ENCODE measurements at regions not wholly inside any gene's neighbourhood (a gene's known extent, or its start where the extent isn't known, plus 50 kb on each side); places are given as distances from the start of the nearest gene placed in this dataset.
"Not testable (repeated sequence)": the region's sequence is repeated elsewhere in the genome, so short reads cannot be mapped to it uniquely, and the experiment has no call there.

DNA sequence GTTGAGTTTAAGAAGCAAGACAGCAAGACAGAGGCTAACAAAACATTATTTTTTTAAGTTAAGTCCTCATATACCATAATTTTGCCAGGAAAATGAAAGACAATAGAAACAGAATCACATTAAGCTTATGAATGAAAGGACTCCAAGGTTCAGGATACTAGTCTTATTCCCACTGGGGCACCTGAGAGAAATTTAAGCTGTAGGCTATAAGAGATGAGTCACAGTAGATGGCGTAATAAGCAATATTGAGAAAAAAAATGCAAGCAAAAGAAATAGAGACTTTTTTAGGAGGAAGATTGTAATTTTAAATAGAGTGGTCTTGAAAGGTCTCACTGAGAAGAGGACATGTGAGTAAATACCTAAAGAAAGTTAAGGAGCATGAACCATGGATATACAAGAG, 57.1 kb upstream of the KIF2B start:
- no peaks in the 10 kb centered on the region for H3K27me3 Mint-ChIP-seq (ENCODE audit: low read depth)
- CTCF ChIA-PET: no interaction called here

GRCh38 chr17:53765129-53765528, 57.6 kb upstream of the KIF2B start:
- no peaks in the 10 kb centered on the region for H3K36me3 Mint-ChIP-seq (ENCODE audit: low read depth)
- no peaks in the 10 kb centered on the region for H3K27me3 Mint-ChIP-seq (ENCODE audit: low read depth)
- DNase-seq: no peak
- no peaks in the 10 kb centered on the region for H3K4me1 Mint-ChIP-seq (ENCODE audit: low read depth)
- H3K4me3 Mint-ChIP-seq: no peak overlapping the region
- CTCF ChIA-PET: no interaction called here
- H3K9me3 Mint-ChIP-seq: peaks cover 9% of the 10 kb centered on the region
- intact Hi-C loops (cut with micrococcal nuclease): no loop called here
- H3K27ac Mint-ChIP-seq: no peak overlapping the region

More for the DNA sequence above, 57.1 kb upstream of the KIF2B start:
- Mint-ChIP-seq H3K36me3 (ENCODE audit: low read depth) (no peaks in the 10 kb centered on the region), H3K4me1 (ENCODE audit: low read depth) (no peaks in the 10 kb centered on the region), H3K4me3 (no peak overlapping the region), H3K9me3 (peaks cover 9% of the 10 kb centered on the region), H3K27ac (no peak overlapping the region)
- intact Hi-C loops (cut with micrococcal nuclease): no loop called here
- DNase-seq: no peak

DNA sequence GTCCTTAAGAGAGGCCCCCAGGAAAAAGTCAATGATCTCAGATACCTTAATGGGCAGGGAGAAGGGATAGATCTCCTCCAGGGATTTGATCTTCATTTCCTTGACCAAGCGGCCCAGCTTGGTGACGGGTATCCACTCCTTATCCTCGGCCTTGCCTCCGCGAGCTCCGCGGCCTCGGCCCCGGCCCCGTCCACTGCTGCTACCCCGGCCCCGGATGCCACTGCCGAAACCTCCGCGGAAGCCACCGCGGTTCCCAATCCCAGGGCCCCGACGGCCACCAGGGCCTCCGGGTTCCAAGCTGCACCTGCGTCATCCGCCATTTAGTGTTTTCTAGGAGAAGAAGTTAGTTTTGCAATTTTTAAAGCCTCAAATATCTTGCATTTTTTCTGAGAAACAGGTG, 65.2 kb upstream of the KIF2B start:
- H3K9me3 Mint-ChIP-seq: no peaks in the 10 kb centered on the region
- no peak overlapping the region for H3K4me3 Mint-ChIP-seq
- no peaks in the 10 kb centered on the region for H3K4me1 Mint-ChIP-seq (ENCODE audit: low read depth)
- no peaks in the 10 kb centered on the region for H3K36me3 Mint-ChIP-seq (ENCODE audit: low read depth)
- no peak for DNase-seq
- no peak overlapping the region for H3K27ac Mint-ChIP-seq
- CTCF ChIA-PET: no interaction called here
- intact Hi-C loops (cut with micrococcal nuclease): no loop called here
- H3K27me3 Mint-ChIP-seq (ENCODE audit: low read depth): no peaks in the 10 kb centered on the region

DNA sequence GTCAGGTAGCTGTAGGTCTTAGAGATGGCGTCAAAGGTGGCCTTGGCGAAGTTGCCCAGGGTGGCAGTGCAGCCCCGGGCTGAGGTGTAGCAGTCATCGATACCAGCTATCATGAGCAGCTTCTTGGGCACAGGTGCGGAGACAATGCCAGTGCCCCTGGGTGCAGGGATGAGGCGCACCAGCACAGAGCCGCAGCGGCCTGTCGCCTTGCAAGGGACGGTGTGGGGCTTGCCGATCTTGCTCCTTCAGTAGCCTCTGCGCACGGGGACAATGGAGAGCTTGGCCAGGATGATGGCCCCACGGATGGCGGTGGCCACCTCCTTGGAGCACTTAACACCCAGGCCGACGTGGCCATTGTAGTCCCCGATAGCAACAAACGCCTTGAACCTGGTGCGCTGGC, 65.6 kb upstream of the KIF2B start:
- H3K27ac Mint-ChIP-seq; H3K27me3 Mint-ChIP-seq (ENCODE audit: low read depth); intact Hi-C loops (cut with micrococcal nuclease); H3K4me1 Mint-ChIP-seq (ENCODE audit: low read depth); DNase-seq; H3K4me3 Mint-ChIP-seq; H3K36me3 Mint-ChIP-seq (ENCODE audit: low read depth); CTCF ChIA-PET; H3K9me3 Mint-ChIP-seq: not testable (repeated sequence)

GRCh38 chr17:53749178-53749577, 73.5 kb upstream of the KIF2B start:
- Mint-ChIP-seq H3K4me3 (no peak overlapping the region), H3K27me3 (ENCODE audit: low read depth) (no peaks in the 10 kb centered on the region), H3K27ac (no peak overlapping the region), H3K9me3 (peaks cover 12% of the 10 kb centered on the region), H3K36me3 (ENCODE audit: low read depth) (no peaks in the 10 kb centered on the region), H3K4me1 (ENCODE audit: low read depth) (no peaks in the 10 kb centered on the region)
- DNase-seq: no peak
- CTCF ChIA-PET: no interaction called here
- intact Hi-C loops (cut with micrococcal nuclease): no loop called here

DNA sequence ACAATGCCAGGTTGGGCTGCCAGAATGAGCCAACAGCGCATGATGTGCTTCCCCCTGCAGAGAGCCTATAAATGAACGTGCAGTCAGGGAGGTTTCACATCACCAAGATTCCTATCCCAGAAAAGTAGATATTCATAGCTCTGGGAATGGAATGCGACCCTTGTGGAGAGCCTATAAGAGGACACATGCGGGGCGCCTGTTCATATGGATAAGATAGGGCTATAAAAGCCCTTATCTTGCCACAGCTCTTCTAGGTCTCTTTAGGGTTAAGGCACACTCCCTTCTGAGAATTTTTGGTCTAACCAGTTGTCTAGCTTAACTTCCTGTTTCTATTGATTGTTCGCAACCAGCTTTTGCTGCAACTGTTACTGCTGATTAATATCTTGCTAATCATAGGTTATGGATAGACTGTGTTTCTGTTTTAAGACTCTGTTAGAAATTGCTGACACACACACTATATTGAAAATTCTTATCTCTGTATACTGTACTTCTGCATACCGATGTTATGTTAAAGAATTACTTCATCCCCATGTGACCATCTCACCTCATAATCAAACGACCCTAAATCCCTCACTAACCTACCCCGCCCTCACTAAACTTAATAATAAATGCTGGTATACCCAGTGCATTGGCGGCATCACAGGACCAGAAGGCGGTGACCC, 74.4 kb upstream of the KIF2B start:
- H3K4me3 Mint-ChIP-seq; H3K36me3 Mint-ChIP-seq (ENCODE audit: low read depth); intact Hi-C loops (cut with micrococcal nuclease); CTCF ChIA-PET; H3K27ac Mint-ChIP-seq; H3K27me3 Mint-ChIP-seq (ENCODE audit: low read depth); DNase-seq; H3K4me1 Mint-ChIP-seq (ENCODE audit: low read depth): not testable (repeated sequence)
- peaks cover 12% of the 10 kb centered on the region for H3K9me3 Mint-ChIP-seq

DNA sequence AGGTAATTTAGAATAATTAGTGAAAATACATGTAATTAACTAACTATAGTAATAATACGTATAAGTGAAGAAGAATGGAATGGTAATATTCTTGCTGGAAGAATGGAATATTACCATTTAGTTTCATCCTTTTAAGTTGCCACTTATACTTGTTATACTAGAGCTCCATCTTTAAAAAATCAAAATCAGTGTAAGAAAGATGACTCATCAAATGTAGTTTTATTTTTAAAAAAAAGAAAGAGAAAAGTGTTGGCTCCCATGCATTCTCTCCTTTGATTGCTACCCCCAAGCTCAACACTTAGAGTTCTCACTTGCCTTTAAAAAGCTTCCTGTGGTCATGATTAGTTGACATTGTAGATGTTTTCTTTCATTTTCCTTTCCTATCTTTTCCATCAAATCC, 82.4 kb upstream of the KIF2B start:
- intact Hi-C loops (cut with micrococcal nuclease): no loop called here
- no peaks in the 10 kb centered on the region for H3K4me1 Mint-ChIP-seq (ENCODE audit: low read depth)
- no peaks in the 10 kb centered on the region for H3K27me3 Mint-ChIP-seq (ENCODE audit: low read depth)
- DNase-seq: no peak
- no peak overlapping the region for H3K4me3 Mint-ChIP-seq
- H3K36me3 Mint-ChIP-seq (ENCODE audit: low read depth): no peaks in the 10 kb centered on the region
- CTCF ChIA-PET: no interaction called here
- H3K9me3 Mint-ChIP-seq: peaks cover 3% of the 10 kb centered on the region
- no peak overlapping the region for H3K27ac Mint-ChIP-seq

DNA sequence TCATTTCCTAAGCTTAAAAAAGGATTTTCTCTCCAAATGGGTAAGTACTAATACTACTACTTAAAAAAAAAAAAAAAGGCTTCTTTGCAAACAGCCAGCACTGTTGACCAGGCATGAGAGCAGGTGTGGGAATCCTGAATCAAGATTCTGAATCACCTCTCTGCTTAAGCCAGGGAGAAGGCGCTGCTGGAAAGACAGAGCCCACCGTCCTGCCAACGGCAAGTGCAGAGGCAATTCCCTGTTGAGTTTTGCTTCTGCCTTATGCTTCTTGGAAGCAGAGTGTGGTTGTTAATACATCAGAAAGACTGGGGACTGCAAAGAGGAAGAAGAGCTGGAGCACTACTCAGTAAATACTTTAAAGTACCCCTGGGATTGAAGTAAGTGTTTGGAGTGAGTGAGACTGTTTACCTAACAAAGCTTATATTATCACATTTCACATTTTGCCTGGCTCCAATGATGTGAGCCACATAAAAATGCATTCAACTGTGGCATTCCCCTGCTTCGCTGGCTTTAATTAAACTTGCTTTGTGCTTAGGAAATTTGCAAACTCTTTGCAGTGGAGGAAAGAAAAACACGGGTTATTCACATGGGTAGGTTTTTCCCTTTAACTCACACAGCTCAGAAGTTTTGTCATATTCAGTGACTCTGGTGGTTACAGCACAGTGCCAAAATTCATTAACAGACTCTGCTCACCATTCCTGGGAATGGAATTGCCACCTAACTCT, 86.0 kb upstream of the KIF2B start:
- DNase-seq: no peak
- no peaks in the 10 kb centered on the region for H3K4me1 Mint-ChIP-seq (ENCODE audit: low read depth)
- no peaks in the 10 kb centered on the region for H3K36me3 Mint-ChIP-seq (ENCODE audit: low read depth)
- CTCF ChIA-PET: no interaction called here
- peaks cover 2% of the 10 kb centered on the region for H3K9me3 Mint-ChIP-seq
- no peak overlapping the region for H3K4me3 Mint-ChIP-seq
- intact Hi-C loops (cut with micrococcal nuclease): no loop called here
- no peaks in the 10 kb centered on the region for H3K27me3 Mint-ChIP-seq (ENCODE audit: low read depth)
- no peak overlapping the region for H3K27ac Mint-ChIP-seq

DNA sequence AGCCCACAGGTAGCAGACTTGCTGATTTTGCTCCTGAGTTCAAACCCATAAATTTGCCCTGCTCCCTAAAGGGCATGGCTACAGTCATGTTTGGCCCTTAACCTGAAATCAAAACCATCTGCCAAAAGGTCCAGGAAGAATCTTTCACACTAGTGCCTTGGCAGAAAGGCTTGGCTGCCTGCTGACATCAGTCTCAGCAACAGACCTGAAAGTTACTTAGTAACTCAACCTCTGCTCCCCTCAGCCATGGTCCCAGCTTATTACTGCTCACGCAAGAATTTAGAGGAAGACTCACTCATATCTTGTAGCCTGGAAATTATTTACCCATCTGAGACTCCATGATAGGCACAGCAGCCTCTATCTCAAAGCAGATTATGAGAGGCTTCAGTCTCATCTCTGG, 98.0 kb upstream of the KIF2B start:
- CTCF ChIA-PET: no interaction called here
- Mint-ChIP-seq H3K27ac (no peak overlapping the region), H3K4me1 (ENCODE audit: low read depth) (no peaks in the 10 kb centered on the region), H3K36me3 (ENCODE audit: low read depth) (no peaks in the 10 kb centered on the region), H3K4me3 (no peak overlapping the region), H3K27me3 (ENCODE audit: low read depth) (no peaks in the 10 kb centered on the region), H3K9me3 (peaks cover 8% of the 10 kb centered on the region)
- no peak for DNase-seq
- intact Hi-C loops (cut with micrococcal nuclease): no loop called here

DNA sequence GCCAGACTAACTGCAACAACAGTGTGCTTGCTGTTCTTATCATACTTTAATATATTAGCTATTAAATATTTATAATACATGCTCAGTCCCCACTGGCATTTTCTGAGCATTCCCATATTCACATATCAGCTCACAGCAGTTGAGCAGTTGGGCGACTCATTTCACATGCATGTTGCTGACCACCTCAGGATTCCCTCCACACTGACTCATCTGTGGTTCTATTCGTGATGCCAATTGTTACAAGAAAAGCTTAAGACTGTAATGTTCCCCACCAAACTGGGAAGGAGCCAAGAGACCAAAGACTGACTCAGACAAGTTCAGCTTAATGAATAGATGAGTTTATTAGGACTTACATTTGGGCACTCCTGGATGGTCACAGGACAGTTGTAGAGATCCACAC, 100.3 kb upstream of the KIF2B start:
- Mint-ChIP-seq H3K27ac (no peak overlapping the region), H3K27me3 (ENCODE audit: low read depth) (no peaks in the 10 kb centered on the region), H3K9me3 (peaks cover 6% of the 10 kb centered on the region), H3K36me3 (ENCODE audit: low read depth) (no peaks in the 10 kb centered on the region), H3K4me3 (no peak overlapping the region), H3K4me1 (ENCODE audit: low read depth) (no peaks in the 10 kb centered on the region)
- intact Hi-C loops (cut with micrococcal nuclease): no loop called here
- no peak for DNase-seq
- CTCF ChIA-PET: no interaction called here

GRCh38 chr17:53721101-53721500, 101.6 kb upstream of the KIF2B start:
- H3K27ac Mint-ChIP-seq: no peak overlapping the region
- CTCF ChIA-PET: no interaction called here
- no peak for DNase-seq
- H3K4me1 Mint-ChIP-seq (ENCODE audit: low read depth): no peaks in the 10 kb centered on the region
- H3K4me3 Mint-ChIP-seq: no peak overlapping the region
- intact Hi-C loops (cut with micrococcal nuclease): no loop called here
- peaks cover 2% of the 10 kb centered on the region for H3K9me3 Mint-ChIP-seq
- no peaks in the 10 kb centered on the region for H3K27me3 Mint-ChIP-seq (ENCODE audit: low read depth)
- H3K36me3 Mint-ChIP-seq (ENCODE audit: low read depth): no peaks in the 10 kb centered on the region

DNA sequence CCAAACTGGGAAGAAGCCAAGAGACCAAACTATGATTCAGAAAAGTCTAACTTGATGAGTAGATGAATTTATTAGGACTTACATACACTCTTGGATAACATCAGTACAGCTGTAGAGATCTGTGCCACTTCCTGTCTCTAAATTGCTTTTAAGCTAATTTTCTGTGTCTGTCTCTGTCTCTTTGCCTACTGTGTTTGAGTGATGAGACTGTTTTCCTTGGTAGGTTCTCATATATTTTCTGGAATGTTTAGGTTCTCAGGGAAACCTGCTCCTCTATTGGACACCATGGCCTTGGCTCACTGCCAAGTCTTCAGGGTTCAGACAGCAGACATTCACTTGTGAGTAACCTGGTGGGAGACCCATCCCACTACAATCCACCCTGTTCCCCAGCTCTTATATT, 103.5 kb upstream of the KIF2B start:
- CTCF ChIA-PET: no interaction called here
- intact Hi-C loops (cut with micrococcal nuclease): no loop called here
- H3K4me3 Mint-ChIP-seq: no peak overlapping the region
- no peak overlapping the region for H3K27ac Mint-ChIP-seq
- no peak for DNase-seq
- peaks cover 2% of the 10 kb centered on the region for H3K9me3 Mint-ChIP-seq
- no peaks in the 10 kb centered on the region for H3K4me1 Mint-ChIP-seq (ENCODE audit: low read depth)
- H3K27me3 Mint-ChIP-seq (ENCODE audit: low read depth): no peaks in the 10 kb centered on the region
- H3K36me3 Mint-ChIP-seq (ENCODE audit: low read depth): no peaks in the 10 kb centered on the region

GRCh38 chr17:53707566-53707965, 115.2 kb upstream of the KIF2B start:
- no peaks in the 10 kb centered on the region for H3K4me1 Mint-ChIP-seq (ENCODE audit: low read depth)
- no peak overlapping the region for H3K27ac Mint-ChIP-seq
- no peak overlapping the region for H3K4me3 Mint-ChIP-seq
- no peak for DNase-seq
- H3K9me3 Mint-ChIP-seq: peaks cover 8% of the 10 kb centered on the region
- CTCF ChIA-PET: no interaction called here
- intact Hi-C loops (cut with micrococcal nuclease): no loop called here
- no peaks in the 10 kb centered on the region for H3K36me3 Mint-ChIP-seq (ENCODE audit: low read depth)
- H3K27me3 Mint-ChIP-seq (ENCODE audit: low read depth): no peaks in the 10 kb centered on the region

Data from activated naive CD4-positive, alpha-beta T cell treated with anti-CD3 and anti-CD28 coated beads for 36 hours (primary cell).